Loucy (cell line): ENCODE measurements at regions not wholly inside any gene's neighbourhood (a gene's known extent, or its start where the extent isn't known, plus 50 kb on each side); places are given as distances from the start of the nearest gene placed in this dataset.

Experiments used
- H2AFZ ChIP-seq: fragments of 200-600 bp; sonication (generic); 2 replicates; pipeline ENCODE4 v1.6.0; 2016; ENCODE audit warnings: antibody characterized with exemption, mild to moderate bottlenecking, low read length, moderate library complexity
- H3F3A ChIP-seq: fragments of 200-600 bp; 2 replicates; pipeline ENCODE4 v1.6.0; 2016; ENCODE audit warnings: antibody characterized with exemption, low read depth, mild to moderate bottlenecking
- H3K27me3 ChIP-seq: fragments of 200-600 bp; sonication (generic); 2 replicates; pipeline ENCODE4 v1.6.1; 2014; ENCODE audit warnings: low read length, mild to moderate bottlenecking; ENCODE audit not compliant: insufficient read depth, poor library complexity, severe bottlenecking
- H3K36me3 ChIP-seq: fragments of 200-600 bp; sonication (generic); 2 replicates; pipeline ENCODE4 v1.6.1; 2016; ENCODE audit warnings: low read length; ENCODE audit not compliant: insufficient read depth
- H3K4me1 ChIP-seq: fragments of 200-600 bp; sonication (generic); 2 replicates; pipeline ENCODE4 v1.5.1; 2014; ENCODE audit warnings: low read length, mild to moderate bottlenecking; ENCODE audit not compliant: insufficient read depth, poor library complexity, severe bottlenecking
- H3K4me2 ChIP-seq: fragments of 200-600 bp; sonication (generic); 2 replicates; pipeline ENCODE4 v1.6.0; 2014; ENCODE audit warnings: antibody characterized with exemption, low read length, low read depth, mild to moderate bottlenecking; ENCODE audit not compliant: poor library complexity, severe bottlenecking
- H3K4me3 ChIP-seq: fragments of 200-600 bp; sonication (generic); 2 replicates; pipeline ENCODE4 v1.5.1; 2014; ENCODE audit warnings: low read length, mild to moderate bottlenecking, mixed read lengths; ENCODE audit not compliant: poor library complexity, severe bottlenecking
- H3K79me2 ChIP-seq: fragments of 200-600 bp; sonication (generic); 2 replicates; pipeline ENCODE4 v1.6.1; 2014; ENCODE audit warnings: low read length; ENCODE audit not compliant: insufficient read depth
- H3K9ac ChIP-seq: fragments of 200-600 bp; sonication (generic); 2 replicates; pipeline ENCODE4 v1.6.0; 2014; ENCODE audit warnings: mild to moderate bottlenecking, low read depth, low read length, moderate library complexity; ENCODE audit not compliant: poor library complexity, severe bottlenecking
- H3K9me2 ChIP-seq: fragments of 200-600 bp; sonication (generic); replicated peaks from 2 replicates; pipeline ENCODE4 v1.6.1; 2016; ENCODE audit warnings: low read depth, low read length, mixed read lengths
- H3K9me3 ChIP-seq: fragments of 200-600 bp; sonication (generic); 2 replicates; pipeline ENCODE4 v1.6.1; 2014; ENCODE audit warnings: mild to moderate bottlenecking, antibody characterized with exemption, low read length, low read depth; ENCODE audit not compliant: insufficient read depth
- H4K20me1 ChIP-seq: fragments of 200-600 bp; sonication (generic); 2 replicates; pipeline ENCODE4 v1.6.0; 2014; ENCODE audit warnings: antibody characterized with exemption, low read length, mild to moderate bottlenecking; ENCODE audit not compliant: insufficient read depth, poor library complexity, severe bottlenecking
- EZH2phosphoT487 ChIP-seq: fragments of 200-600 bp; IDR thresholded peaks from 2 replicates; pipeline ENCODE4 v1.6.1; 2018; ENCODE audit warnings: antibody characterized with exemption, mild to moderate bottlenecking, moderate library complexity, borderline replicate concordance
- TF ChIP-seq, protein P1 (sequence below): fragments of 200-600 bp; sonication (generic); conservative IDR thresholded peaks from 2 replicates; pipeline ENCODE4 v1.5.1; 2014; ENCODE audit warnings: mild to moderate bottlenecking, antibody characterized with exemption, low read length

DNA sequence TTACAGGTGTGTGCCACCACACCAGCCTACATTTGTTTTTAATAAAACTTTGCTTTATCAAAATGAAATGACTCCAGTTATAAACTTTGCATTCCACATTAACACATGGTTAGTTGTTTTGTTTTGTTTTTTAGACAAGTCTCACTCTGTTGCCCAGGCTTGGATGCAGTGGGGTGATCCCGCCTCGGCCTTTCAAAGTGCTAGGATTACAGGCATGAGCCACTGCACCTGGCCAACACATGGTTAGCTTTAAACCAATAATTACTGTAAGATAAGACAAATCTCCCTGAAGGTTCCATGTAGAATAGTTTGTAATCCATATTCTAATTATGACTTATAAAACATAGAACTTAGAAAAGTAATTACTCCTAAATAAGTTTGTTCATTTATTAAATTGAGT is 89.8 kb upstream of the MED13 start:
- Histone ChIP-seq H3K27me3 (no peaks in the 10 kb centered on the region), H3K9me3 (no peaks in the 10 kb centered on the region), H3K4me2 (no peak overlapping the region), H3K36me3 (no peaks in the 10 kb centered on the region), H3K79me2 (no peaks in the 10 kb centered on the region), H3F3A (no peaks in the 10 kb centered on the region), H3K9ac (no peak overlapping the region), H3K9me2 (no peaks in the 10 kb centered on the region), H4K20me1 (no peaks in the 10 kb centered on the region), H3K4me3 (no peak overlapping the region), H3K4me1 (no peaks in the 10 kb centered on the region), H2AFZ (no peak overlapping the region)
- TF ChIP-seq EZH2phosphoT487, result no peak
- TF ChIP-seq, protein P1, sequence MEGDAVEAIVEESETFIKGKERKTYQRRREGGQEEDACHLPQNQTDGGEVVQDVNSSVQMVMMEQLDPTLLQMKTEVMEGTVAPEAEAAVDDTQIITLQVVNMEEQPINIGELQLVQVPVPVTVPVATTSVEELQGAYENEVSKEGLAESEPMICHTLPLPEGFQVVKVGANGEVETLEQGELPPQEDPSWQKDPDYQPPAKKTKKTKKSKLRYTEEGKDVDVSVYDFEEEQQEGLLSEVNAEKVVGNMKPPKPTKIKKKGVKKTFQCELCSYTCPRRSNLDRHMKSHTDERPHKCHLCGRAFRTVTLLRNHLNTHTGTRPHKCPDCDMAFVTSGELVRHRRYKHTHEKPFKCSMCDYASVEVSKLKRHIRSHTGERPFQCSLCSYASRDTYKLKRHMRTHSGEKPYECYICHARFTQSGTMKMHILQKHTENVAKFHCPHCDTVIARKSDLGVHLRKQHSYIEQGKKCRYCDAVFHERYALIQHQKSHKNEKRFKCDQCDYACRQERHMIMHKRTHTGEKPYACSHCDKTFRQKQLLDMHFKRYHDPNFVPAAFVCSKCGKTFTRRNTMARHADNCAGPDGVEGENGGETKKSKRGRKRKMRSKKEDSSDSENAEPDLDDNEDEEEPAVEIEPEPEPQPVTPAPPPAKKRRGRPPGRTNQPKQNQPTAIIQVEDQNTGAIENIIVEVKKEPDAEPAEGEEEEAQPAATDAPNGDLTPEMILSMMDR, result no peak

DNA sequence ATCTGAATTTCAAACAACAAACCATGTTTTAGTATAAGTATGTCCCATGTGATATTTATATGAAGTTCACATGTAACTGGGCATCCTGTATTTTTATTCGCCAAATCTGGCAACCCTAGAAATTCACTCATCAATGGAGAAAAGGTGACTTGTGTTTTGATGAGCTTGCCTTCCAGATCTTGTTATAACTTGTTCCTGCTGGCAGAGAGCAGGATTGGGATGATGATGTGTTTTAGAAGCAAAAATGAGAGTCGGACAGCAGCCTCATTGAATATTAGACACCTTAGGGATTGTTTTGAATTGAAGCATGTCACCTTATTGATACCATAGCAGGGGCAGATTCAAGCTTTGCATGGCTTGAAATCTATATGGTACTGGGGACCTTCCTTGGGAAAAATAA is 85.4 kb upstream of the MED13 start:
- H3K36me3 ChIP-seq, result no peaks in the 10 kb centered on the region
- H2AFZ ChIP-seq, result no peak overlapping the region
- no peaks in the 10 kb centered on the region for H3K9me3 ChIP-seq
- no peak overlapping the region for H3K4me2 ChIP-seq
- no peaks in the 10 kb centered on the region for H3K27me3 ChIP-seq
- TF ChIP-seq, protein P1, result no peak
- no peak for TF ChIP-seq EZH2phosphoT487
- H4K20me1 ChIP-seq, result no peaks in the 10 kb centered on the region
- no peaks in the 10 kb centered on the region for H3K4me1 ChIP-seq
- H3F3A ChIP-seq, result no peaks in the 10 kb centered on the region
- H3K79me2 ChIP-seq, result no peaks in the 10 kb centered on the region
- no peaks in the 10 kb centered on the region for H3K9me2 ChIP-seq
- no peak overlapping the region for H3K9ac ChIP-seq
- no peak overlapping the region for H3K4me3 ChIP-seq

DNA sequence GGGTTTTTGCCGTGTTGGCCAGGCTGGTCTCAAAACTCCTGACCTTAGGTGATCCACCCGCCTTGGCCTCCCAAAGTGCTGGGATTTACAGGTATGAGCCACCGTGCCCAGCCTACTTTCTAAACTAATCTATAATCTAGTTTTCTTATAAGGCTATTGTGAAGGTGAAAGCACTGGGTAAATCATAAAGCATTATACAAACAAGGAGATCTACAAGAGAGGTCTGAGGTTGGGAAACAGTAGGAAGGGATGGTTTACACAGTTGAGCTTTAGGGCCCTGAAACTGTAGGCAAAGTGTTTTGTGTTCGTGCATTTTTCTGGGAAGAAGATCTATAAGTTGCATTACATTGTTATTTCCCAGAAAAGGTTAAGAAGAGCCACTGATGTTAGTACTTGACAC is 84.9 kb upstream of the MED13 start:
- Histone ChIP-seq H3K9me2 (no peaks in the 10 kb centered on the region), H3K9me3 (no peaks in the 10 kb centered on the region), H3K4me3 (no peak overlapping the region), H3K27me3 (no peaks in the 10 kb centered on the region), H4K20me1 (no peaks in the 10 kb centered on the region), H3K36me3 (no peaks in the 10 kb centered on the region), H3K9ac (no peak overlapping the region), H3F3A (no peaks in the 10 kb centered on the region), H2AFZ (no peak overlapping the region), H3K79me2 (no peaks in the 10 kb centered on the region), H3K4me1 (no peaks in the 10 kb centered on the region), H3K4me2 (no peak overlapping the region)
- TF ChIP-seq, protein P1, result no peak
- no peak for TF ChIP-seq EZH2phosphoT487
